Fibroblast of skin of right quadriceps (primary cell): ENCODE measurements at regions not wholly inside any gene's neighbourhood (a gene's known extent, or its start where the extent isn't known, plus 50 kb on each side); places are given as distances from the start of the nearest gene placed in this dataset.
A peak's percentile ranks its signal among the peaks of the same experiment; 100 is the strongest.
"Not testable (repeated sequence)": the region's sequence is repeated elsewhere in the genome, so short reads cannot be mapped to it uniquely, and the experiment has no call there.

Experiments
- DNase-seq: peaks from one replicate; pipeline ENCODE4 v3.0.0-alpha.2; 2013

DNA sequence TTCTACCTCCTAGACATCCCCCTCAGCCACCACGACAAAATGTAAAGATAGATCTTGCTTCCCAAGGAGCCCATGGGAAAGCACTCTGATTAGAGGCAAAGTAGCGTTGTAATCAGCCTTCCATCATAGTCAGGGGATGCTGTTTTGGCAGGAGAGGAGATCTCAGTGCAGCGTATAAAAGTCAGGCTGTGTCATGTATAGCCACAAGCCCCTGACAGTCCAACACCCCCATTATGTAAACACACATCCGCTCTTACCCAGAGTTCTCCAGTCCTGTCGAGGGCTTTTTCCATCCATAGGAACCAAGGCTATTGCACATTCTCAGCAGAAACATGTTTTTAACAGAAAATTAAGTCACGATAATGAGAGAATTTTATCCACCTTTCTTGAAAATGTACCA, 156.3 kb downstream of the CYSLTR2 start:
- DNase-seq: no peak

DNA sequence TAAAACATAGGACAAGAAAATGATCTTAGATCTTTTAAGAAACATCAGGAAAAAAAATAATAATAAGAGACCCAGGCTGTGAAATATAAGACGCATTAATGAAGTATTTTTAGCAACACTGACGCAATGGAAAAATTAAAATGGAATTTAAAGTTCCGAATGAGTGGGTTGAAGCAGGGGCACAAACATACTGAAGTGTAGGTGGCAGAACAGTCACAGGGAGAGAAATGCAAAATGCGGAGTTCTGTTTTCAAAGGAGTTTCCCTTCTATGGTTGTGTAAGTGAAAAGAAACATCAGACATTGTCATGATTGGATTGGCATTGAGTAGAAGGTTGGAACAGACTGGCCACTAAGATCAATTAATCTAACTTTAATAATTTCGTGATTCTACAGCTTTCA, 159.8 kb downstream of the CYSLTR2 start:
- no peak for DNase-seq

DNA sequence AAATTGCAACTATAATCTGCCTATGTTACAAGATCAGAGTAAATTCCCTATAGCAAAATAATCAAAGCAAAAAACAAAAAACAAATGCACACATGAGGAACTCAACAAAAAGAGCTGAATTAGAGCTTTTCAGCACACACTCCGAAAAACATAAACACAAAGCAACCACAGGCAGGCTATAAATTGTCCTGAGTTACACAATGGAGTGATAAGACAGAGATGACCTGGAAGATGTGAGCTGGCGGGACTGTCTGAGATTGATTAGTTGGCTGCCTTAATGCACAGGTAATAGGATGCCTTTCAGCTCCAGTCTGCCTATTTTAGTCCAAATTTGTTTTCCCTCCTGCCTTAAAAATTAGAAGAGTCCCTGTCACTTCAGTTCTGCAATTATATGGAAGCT, 159.0 kb upstream of the FNDC3A start:
- no peak for DNase-seq

DNA sequence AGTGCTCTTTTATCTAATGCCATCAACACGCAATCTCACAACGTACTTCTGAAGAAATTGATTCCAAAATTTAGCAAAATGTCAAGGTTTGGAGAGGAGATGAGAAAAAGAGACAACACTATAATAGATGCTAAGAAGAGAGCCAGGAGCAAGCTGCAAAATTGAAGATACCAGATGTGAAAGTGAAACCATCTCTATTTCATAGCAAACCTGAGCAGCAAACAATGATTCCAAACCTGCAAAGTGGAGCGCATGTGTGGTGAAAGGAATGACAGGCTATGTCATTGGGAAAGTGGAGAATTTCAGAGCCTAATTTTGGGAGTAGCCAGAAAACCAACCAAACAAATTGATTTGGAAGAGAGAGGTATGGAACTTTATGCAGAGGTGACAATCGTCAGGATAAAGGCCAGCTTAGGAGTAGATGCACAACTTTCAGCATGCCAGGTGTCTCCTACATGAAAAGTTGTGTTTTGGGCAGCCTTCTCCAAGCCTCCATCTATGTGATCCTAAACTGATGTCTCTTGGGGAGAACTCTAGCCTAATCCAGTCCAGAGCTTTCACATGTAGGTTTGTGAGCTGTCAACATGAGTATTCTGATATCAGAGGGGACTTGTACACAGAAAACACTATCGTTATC, 158.4 kb upstream of the FNDC3A start:
- DNase-seq: no peak

DNA sequence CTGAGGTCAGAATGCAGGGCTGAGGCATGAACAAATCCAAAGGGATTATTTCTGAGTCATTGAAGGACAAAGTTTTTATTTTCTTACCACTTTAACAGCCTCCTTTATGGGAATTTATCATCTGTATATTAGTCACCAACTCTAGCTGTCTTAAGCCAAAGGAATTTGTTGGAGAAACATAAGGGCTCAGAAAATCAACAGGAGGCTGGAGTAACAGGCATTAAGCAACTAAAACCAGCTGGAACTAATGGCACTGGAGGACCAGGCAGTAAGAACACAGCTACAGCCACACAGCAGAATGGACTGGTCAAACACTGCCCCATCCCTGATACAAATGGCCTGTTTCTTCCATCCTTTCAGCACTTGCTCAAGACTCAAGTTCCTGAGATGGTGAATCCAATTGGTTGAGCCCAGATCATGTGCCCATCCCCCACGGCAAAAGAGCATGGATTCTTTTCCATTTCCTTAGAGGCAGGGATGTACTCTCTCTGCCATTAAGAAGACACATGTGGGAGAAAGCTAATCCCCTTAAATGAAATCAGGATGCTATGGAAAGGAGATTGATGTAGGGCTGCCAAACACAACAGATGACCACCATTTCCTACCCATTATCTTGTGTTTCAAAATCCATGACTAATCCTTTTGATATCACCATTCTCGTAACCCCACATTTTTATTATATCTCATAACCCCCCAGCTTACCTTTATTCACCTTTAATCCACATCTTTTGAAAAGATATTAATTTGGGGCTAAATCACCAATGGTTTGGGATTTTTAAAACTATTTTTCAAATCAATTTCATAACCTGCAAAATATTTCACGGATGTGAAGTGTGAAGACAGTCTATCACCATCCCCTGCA, 157.0 kb upstream of the FNDC3A start:
- DNase-seq: peak; percentile 95

DNA sequence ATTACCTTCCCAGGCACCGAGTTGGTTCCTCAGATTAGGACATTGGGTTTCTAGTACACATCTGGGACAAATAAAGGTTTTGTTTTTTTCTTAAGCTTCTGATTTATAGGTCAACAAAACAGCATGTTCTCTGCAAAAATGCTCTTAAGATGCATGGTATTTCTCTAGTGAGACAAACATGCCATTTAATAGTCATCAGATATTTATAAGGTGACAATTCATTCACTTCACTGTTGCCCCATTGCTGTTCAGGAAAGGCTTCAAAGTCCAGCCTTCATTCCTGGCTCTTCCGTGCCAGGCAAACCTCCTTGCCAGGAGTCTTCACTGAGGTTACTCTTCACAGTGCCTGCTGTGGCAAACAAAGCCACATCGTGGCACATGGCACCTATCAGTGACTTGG, 156.3 kb upstream of the FNDC3A start:
- DNase-seq: no peak

DNA sequence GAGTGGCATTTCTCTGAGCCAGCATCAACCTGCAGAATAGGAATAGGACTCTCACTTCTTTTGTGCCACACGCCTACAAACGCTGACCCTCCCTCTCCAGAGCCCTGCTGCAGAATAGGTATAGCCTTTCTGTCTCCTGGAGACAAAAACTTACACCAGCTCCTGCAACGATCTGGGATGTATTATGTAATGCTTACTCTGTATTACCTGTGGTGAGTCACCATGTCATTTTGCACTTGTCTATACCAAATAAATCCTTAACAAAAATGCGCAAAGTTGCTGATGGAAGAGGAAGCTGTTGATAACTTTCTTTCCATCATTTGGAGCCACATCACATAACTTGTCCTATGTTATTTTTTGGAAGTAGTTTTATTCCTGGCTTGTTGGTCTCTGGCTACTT, 155.8 kb upstream of the FNDC3A start:
- no peak for DNase-seq

DNA sequence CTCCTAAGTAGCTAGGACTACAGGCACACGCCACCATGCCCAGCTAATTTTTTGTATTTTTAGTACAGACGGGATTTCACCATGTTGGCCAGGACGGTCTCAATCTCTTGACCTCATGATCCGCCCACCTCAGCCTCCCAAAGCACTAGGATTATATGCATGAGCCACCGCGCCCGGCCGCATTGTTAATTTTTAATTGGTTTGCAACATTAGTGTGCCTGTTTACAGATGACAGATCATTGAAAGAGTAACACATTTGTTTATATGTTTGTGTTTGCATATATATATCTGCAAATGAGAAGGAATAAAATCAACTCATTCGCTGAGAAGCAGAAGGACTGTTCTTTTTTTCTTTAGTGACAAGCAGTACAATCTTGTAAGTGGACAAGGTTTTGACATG, 152.2 kb upstream of the FNDC3A start:
- not testable (repeated sequence) for DNase-seq

DNA sequence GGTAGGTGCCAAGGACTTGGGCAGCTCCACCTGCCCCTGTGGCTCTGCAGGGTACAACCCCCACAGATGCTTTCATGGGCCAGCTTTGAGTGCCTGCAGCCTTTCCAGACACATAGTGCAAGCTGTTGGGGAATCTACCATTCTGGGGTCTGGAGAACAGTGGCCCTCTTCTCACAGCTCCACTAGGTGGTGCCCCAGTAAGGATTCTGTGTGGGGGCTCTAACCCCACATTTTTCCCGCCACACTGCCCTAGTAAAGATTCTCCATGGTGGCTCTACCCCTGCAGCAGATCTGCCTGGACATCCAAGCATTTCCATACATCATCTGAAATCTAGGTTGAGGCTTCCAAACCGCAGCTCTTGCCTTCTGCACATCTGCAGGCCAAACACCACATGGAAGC, 149.7 kb upstream of the FNDC3A start:
- DNase-seq: no peak

DNA sequence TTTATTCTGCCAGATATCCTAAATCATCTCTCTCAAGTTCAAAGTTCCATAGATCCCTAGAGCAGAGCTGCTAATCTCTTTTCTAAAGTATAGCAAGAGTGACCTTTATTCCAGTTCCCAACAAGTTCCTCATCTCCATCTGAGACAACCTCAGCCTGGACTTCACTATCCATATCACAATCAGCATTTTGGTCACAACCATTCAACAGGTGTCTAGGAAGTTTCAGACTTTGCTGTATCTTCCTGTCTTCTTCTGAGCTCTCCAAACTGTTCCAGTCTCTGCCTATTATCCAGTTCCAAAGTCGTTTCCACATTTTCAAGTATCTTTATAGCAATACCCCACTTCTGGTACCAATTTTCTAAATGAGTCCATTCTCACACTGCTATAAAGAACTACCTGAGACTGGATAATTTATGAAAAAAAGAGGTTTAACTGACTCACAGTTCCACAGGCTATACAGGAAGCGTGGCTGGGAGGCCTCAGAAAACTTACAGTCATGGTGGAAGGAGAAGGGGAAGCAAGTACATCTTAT, 148.7 kb upstream of the FNDC3A start:
- DNase-seq: not testable (repeated sequence)

DNA sequence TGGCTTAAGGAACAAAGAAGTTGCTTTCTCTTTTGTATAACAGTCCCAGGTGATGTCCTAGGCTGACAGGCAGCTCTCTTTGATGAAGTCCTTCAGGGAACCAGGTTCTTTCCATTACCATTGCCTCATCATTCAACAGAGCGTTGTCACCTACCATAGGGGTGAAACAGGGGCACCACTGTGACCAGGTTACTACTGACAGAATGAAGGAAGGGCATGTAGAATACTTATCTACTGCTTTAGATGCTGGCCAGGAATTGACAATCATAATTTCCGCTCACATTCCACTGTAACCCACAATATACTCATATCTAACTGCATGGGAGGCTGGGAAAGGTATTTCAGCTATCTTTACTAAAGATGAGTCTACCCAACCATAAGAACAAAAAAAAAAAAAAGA, 148.0 kb upstream of the FNDC3A start:
- DNase-seq: no peak

DNA sequence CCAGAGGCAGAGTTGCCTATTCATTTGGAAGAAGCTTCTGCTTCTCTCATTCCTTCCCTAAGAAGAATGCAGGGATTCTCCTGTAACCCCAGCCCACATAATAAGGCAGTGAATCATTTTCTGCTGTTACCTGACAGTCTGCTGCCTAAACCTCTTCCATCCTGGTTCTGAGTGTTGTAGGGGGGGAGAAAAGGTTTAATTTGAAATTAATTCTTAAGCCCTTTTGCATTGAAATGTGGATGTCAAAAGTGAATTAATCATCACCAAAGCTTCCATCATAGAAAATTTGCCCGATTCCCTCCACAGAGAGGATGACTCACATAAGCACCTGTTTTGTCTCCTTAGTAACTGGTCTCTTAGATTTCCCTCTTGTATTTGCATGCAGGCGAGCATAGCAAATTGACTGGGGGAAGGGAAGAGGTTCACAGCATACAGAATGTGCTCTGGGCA, 146.7 kb upstream of the FNDC3A start:
- DNase-seq: no peak

DNA sequence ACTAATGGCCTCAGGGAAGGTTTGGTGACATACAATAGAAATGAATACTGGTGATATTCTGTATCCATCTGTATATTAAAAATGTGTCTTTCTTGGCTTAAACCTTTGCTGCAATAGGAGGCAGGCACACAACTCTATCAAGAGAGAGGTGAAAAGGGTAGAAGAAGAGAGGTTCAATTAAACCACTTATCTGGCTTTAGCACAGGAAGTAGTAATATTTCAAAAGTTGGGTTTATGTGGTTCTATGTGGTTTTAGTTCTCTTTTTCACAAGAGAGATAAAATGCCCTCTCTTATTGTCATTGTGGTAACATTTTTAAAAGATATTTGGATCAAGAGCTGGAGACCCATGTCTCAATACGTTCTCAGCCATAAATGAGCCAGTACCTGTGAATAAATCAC, 146.2 kb upstream of the FNDC3A start:
- no peak for DNase-seq

DNA sequence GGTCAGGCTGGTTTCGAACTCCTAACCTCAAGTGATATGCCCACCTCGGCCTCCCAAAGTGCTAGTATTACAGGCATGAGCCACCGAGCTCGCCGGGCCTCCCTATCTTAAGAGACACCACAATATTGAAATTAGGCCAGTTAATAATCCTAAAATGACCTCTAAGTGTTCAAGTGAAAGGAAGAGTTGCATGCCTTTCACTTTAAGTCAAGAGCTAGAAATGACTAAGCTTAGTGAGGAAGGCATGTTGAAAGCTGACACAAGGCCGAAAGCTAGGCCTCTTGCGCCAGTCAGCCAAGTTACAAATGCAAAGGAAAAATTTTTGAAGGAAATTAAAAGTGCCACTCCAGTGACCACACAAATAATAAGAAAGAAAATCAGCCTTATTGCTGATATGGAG, 144.5 kb upstream of the FNDC3A start:
- DNase-seq: no peak

DNA sequence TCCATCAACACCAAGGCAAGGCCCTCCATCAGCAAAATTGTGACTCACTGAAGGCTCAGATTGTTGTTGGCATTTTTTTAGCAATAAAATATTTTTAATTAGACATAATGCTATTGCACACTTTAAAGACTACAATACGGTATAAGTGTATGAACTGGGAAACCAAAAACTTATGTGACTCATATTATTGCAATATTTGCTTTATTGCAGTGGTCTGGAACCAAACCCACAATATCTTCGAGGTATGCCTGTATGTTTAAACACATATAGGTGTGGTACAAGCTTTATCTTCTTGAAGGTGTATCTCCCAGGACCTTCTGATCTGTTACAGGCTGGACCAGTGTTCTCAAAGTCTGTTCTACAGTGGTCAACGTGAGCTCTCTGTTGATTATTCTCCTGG, 142.3 kb upstream of the FNDC3A start:
- DNase-seq: no peak

DNA sequence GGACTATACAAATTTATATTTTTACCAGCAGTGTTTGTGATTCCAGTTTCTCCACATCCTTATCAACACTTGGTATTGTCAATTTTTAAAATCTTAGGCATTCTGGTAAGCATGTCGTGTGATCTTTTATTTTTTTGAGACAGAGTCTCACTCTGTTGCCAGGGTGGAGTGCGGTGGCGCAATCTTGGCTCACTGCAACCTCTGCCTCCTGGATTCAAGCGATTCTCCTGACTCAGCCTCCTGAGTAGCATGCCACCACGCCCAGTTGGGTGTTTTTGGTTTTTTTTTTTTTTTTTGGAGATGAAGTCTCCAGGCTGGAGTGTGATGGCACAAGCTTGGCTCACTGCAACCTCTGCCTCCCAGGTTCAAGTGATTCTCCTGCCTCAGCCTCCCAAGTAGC, 140.4 kb upstream of the FNDC3A start:
- DNase-seq: not testable (repeated sequence)

DNA sequence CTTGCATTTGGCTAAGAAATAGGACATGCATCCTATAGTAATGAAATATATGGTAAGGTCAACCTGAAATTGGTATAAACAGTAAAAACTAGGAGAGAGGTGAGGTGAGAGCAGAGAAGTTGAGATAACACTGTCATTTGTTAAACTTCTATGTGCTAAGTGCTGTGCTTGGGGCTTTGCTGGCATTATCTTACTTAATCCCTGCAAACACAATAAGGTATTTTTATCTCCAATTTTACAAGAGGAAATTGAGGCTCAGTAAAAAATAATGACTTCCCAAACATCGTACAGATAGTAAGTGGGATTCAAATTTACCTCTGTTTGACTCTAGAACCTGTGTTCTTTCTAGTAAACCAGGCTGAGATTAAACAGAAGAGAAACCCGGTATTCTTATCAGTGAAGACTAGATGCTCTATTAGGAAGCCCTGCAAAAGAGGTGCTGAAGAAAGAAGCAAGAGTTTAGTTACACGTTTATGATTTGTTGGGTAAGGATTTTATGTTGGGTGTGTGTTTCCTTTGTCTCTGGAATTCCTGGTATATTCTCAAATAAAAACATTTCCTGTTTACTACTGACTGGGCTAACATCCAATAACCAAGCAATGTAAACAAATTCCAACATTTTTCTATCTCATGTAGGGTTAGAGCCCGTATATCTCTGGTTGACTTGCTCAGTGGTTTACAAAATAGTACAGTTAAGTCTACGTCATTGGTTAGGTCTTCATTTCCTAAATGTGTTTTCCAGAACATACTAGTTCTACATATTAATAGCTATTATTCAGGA, 137.3 kb upstream of the FNDC3A start:
- DNase-seq: peak; percentile 44

DNA sequence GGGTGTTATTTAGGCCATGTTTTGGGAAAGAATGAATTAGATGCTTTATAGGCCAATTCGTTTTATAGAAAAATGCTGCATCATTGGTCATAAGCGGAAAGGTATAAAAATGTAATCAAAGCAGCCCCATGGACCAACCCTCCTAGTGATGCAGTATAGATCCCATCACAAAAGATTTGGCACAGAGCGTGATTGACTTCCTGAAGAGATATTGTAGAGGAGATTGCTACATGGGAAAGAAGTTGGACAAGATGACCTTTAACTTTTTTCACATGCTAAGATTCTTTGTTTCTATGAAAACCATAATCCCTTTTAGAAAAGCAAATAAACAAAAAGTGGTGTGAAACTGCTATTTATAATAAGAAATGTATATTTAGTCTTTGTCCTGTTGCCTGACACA, 136.5 kb upstream of the FNDC3A start:
- DNase-seq: no peak

DNA sequence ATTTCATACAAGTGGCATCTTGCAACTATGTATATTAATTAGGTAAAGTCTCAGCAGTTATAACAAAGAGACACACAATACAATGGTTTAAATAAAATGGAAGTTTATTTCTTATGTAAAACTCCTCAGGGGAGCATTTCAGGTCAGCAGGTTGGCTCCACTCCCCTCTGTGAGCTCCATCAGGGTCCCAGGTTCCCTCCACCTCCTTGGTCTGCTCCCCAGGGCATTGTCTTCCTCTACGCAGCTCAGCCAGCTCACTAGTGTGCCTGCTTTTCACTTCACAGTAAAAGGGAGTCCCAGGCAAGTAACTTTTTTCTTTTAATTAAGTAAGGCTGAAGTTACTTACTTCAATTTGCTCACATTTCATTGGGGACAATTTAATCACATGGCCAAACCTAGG, 135.3 kb upstream of the FNDC3A start:
- DNase-seq: no peak

DNA sequence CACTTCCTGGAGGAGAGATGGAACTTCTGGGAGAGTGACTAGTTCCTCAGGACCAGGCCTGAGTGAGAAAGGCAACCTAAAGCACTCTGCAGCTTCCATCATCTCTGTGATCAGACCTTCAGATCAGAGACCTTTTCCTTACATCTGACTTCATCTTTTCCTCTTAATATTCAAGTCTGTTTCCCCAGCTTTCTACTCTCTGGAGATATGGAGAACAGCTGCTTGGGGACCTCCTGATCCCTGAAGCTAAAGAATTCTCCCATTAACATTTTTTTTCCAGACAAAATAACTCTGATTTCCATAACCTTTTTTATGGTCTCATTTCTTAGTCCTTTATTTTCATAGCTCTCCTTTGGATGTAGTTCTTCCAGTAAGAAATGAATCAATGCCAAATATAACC, 133.4 kb upstream of the FNDC3A start:
- no peak for DNase-seq

DNA sequence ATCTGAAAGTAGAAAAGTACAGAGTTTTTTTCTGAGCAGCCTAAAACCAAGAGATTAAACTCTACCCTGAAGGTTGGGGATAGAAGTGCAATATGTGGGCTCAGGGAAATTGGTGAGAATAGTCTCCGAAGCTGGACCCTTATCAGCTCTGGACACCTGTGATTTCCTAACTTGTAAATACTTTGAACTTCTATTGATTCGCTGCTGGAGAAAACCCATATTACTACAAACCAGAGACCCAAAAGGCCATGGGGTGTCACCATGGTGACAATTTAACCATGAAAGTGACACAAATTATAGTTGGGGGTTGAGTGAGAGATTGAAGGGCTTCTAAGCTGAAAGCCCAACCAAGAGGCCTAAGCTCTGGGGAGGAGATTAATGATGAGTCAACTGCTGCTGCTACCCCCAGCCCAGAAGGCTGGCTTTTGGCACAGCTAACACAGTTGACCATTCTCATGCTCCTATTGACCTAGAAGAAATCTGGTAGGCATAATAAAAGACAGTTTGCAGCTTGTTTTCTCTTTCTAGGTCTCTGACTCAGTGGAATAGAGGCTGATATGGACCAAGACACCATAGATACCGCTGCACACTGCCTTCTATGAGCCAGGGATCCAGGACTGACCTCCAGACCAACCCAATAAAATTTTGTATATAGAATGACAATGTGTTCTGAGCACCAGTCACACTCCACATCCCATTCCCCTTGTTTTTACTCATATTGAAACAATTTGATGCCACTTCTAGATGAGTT, 131.9 kb upstream of the FNDC3A start:
- DNase-seq: no peak

DNA sequence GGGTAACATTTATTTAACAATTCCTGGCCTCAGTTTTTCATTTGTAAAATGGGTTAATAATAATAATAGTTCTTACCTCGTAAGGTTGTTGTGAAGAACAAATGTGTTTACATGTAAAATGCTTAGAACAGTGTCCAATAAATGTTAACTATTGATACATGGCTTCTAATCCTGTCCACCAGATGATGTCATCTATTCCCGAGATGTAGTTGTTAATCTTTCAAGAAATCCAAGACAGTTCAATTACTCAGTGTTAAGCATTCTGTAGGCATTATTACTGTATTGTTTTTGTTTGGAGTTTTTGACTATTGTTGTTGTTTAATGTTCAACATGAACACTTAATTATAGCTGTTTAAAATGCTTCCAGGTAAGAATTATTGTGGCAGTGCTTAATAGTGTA, 131.0 kb upstream of the FNDC3A start:
- DNase-seq: no peak

DNA sequence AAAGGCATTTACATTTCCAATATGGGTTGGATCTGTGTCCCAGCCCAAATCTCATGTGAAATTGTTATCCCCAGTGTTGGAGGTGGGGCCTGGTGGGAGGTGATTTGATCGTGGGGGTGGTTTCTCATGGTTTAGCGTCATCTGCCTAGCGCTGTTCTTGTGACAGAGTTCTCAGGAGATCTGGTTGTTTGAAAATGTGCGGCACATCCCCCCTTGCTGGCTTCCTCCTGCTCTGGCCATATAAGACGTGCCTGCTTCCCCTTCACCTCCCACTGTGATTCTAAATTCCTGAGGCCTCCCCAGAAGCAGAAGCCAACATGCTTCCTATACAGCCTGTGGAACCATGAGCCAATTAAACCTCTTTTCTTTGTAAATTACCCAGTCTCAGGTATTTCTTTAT, 126.2 kb upstream of the FNDC3A start:
- DNase-seq: peak; percentile 51
